ENCODE measurements at regions not wholly inside any gene's neighbourhood (a gene's known extent, or its start where the extent isn't known, plus 50 kb on each side); places are given as distances from the start of the nearest gene placed in this dataset.

- no peak for DNase-seq (ENCODE audit: low spot score)
Measured at GRCh38 chr20:62545901-62546525, 70.2 kb upstream of the GATA5 start.

GRCh38 chr20:62546606-62547005 lies 70.8 kb upstream of the GATA5 start:
- DNase-seq (ENCODE audit: low spot score), result no peak

- DNase-seq (ENCODE audit: low spot score), result no peak
Measured at GRCh38 chr20:62547364-62547763, 71.6 kb upstream of the GATA5 start.

- DNase-seq (ENCODE audit: low spot score), result no peak
Measured at GRCh38 chr20:62548471-62548870, 72.7 kb upstream of the GATA5 start.

- no peak for DNase-seq (ENCODE audit: low spot score)
Measured at GRCh38 chr20:62549029-62549428, 73.2 kb upstream of the GATA5 start.

GRCh38 chr20:62549499-62550086 lies 73.8 kb upstream of the GATA5 start:
- DNase-seq (ENCODE audit: low spot score), result no peak

GRCh38 chr20:62550087-62550632 lies 74.4 kb upstream of the GATA5 start:
- DNase-seq (ENCODE audit: low spot score), result no peak

- peak; percentile 24 for DNase-seq (ENCODE audit: low spot score)
Measured at GRCh38 chr20:62551407-62552323, 75.9 kb upstream of the GATA5 start.

- DNase-seq (ENCODE audit: low spot score), result no peak
Measured at GRCh38 chr20:62552613-62553012, 76.8 kb upstream of the GATA5 start.

GRCh38 chr20:62553136-62553837 lies 77.5 kb upstream of the GATA5 start:
- DNase-seq (ENCODE audit: low spot score), result no peak

GRCh38 chr20:62553838-62554161 lies 78.0 kb upstream of the GATA5 start:
- no peak for DNase-seq (ENCODE audit: low spot score)

- no peak for DNase-seq (ENCODE audit: low spot score)
Measured at GRCh38 chr20:62554214-62554897, 78.6 kb upstream of the GATA5 start.

- DNase-seq (ENCODE audit: low spot score), result no peak
Measured at GRCh38 chr20:62554898-62555641, 79.3 kb upstream of the GATA5 start.

GRCh38 chr20:62555642-62556420 lies 80.0 kb upstream of the GATA5 start:
- DNase-seq (ENCODE audit: low spot score), result no peak

GRCh38 chr20:62557462-62557861 lies 81.7 kb upstream of the GATA5 start:
- no peak for DNase-seq (ENCODE audit: low spot score)

- no peak for DNase-seq (ENCODE audit: low spot score)
Measured at GRCh38 chr20:62557999-62558408, 82.2 kb upstream of the GATA5 start.

- DNase-seq (ENCODE audit: low spot score), result no peak
Measured at GRCh38 chr20:62558779-62559178, 83.0 kb upstream of the GATA5 start.

- DNase-seq (ENCODE audit: low spot score), result no peak
Measured at GRCh38 chr20:62560162-62560561, 82.1 kb upstream of the SLCO4A1 start.

GRCh38 chr20:62561182-62561581 lies 81.1 kb upstream of the SLCO4A1 start:
- peak; percentile 27 for DNase-seq (ENCODE audit: low spot score)

- no peak for DNase-seq (ENCODE audit: low spot score)
Measured at GRCh38 chr20:62561948-62562347, 80.4 kb upstream of the SLCO4A1 start.

Data from germinal center (tissue), 1 donor.